ENCODE measurements at regions not wholly inside any gene's neighbourhood (a gene's known extent, or its start where the extent isn't known, plus 50 kb on each side); places are given as distances from the start of the nearest gene placed in this dataset.

DNA sequence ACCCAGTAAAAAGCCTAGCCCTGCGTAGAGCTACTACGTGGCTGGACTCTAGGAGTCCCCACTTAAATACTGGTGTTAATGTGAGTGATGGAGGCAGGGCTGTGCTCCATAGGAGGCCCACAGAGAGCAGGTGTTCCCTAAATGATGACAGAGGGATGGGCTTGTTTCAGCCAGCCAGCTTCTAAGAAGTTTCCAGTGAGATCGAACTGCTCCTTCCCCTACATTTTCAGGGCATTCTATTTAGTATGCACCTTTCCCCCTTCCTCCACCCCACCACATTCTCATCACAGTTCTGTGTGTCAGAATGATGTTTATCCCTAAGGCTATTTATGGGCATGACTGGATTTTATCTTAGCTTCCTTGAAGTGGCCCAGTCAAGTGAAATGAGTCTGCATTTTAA, 213.0 kb downstream of the TRIB2 start:
- no peak overlapping the region for H2BK12ac ChIP-seq (ENCODE audit: low read depth, low read length)
- H3K9ac ChIP-seq (replicated peaks in 1 of 4; ENCODE audit: extremely low read depth in 1 of 4, low read depth in 3 of 4, low read length in 3 of 4): no peak overlapping the region
- H2BK15ac ChIP-seq (ENCODE audit: low read length): no peak overlapping the region
- no peaks in the 10 kb centered on the region for H3K36me3 ChIP-seq (ENCODE audit: control insufficient read depth in 2 of 4, insufficient read depth in 4 of 4, low read length in 3 of 4)
- H4K20me1 ChIP-seq (replicated peaks in 1 of 2; ENCODE audit: control insufficient read depth in 1 of 2, insufficient read depth in 2 of 2, low read length in 2 of 2): no peaks in the 10 kb centered on the region
- H3K27me3 ChIP-seq (replicated peaks in 1 of 4; ENCODE audit: control insufficient read depth in 3 of 4, extremely low read depth in 1 of 4, insufficient read depth in 3 of 4, low read length in 3 of 4): no peaks in the 10 kb centered on the region
- no peak overlapping the region for H2AK5ac ChIP-seq (ENCODE audit: low read depth, low read length)
- H3K23me2 ChIP-seq (ENCODE audit: low read depth, low read length): no peaks in the 10 kb centered on the region; the same call in 1 of the 2 replicates
- H2BK5ac ChIP-seq (ENCODE audit: low read depth, low read length): no peak overlapping the region
- H2AFZ ChIP-seq (ENCODE audit: low read length): no peak overlapping the region
- H3K23ac ChIP-seq (ENCODE audit: insufficient read length): no peak overlapping the region
- H4K5ac ChIP-seq (ENCODE audit: insufficient read length, low read depth, low read length): no peak overlapping the region
- FAIRE-seq: no peak
- no peak overlapping the region for H4K91ac ChIP-seq (replicated peaks; ENCODE audit: insufficient read length, low read length)
- no peak for DNase-seq (ENCODE audit: low read depth in 1 of 2, low spot score in 2 of 2)
- H4K8ac ChIP-seq (ENCODE audit: extremely low read depth, insufficient read depth, low read length): no peak overlapping the region
- TF ChIP-seq EGR1 (IDR thresholded peaks at IDR 0.05; ENCODE audit: borderline replicate concordance, low read depth, low read length): no peak
- no peak for TF ChIP-seq SUZ12 (IDR thresholded peaks at IDR 0.05; ENCODE audit: low read length)
- no peak for TF ChIP-seq GTF2F1 (IDR thresholded peaks at IDR 0.05; ENCODE audit: borderline replicate concordance, low read depth, low read length)
- no peak for TF ChIP-seq RNF2 (IDR thresholded peaks at IDR 0.05; ENCODE audit: borderline replicate concordance, low read depth, low read length, missing control alignments, poor library complexity, severe bottlenecking)
- no peak for TF ChIP-seq EP300 (IDR thresholded peaks at IDR 0.05; ENCODE audit: borderline replicate concordance in 1 of 2, low read depth in 2 of 2, low read length in 2 of 2)
- no peak for TF ChIP-seq KDM5A (IDR thresholded peaks at IDR 0.05; ENCODE audit: low read length)
- no peak for TF ChIP-seq CHD1 (IDR thresholded peaks at IDR 0.05; ENCODE audit: low read depth, low read length)
- no peak for TF ChIP-seq SIN3A (conservative IDR thresholded peaks at IDR 0.05 in 1 of 2, IDR thresholded peaks at IDR 0.05 in 1 of 2; ENCODE audit: low read depth in 1 of 2, low read length in 2 of 2)
- TF ChIP-seq JUND (IDR thresholded peaks at IDR 0.05; ENCODE audit: low read length): no peak
- no peak for TF ChIP-seq TAF7 (optimal IDR thresholded peaks at IDR 0.05; ENCODE audit: borderline replicate concordance, low read depth, low read length)
- H3K56ac ChIP-seq (replicated peaks; ENCODE audit: insufficient read length, low read depth, low read length): no peak overlapping the region
- no peak overlapping the region for H2BK120ac ChIP-seq (replicated peaks; ENCODE audit: low read depth, low read length)
- no peak overlapping the region for H3K18ac ChIP-seq (ENCODE audit: extremely low read depth, low read length)
- H3K4me2 ChIP-seq (ENCODE audit: insufficient read depth in 1 of 2, low read depth in 2 of 2, low read length in 2 of 2): no peak overlapping the region
- H3K27ac ChIP-seq (ENCODE audit: low read depth, low read length): no peak overlapping the region
- no peaks in the 10 kb centered on the region for H3K79me2 ChIP-seq (ENCODE audit: control insufficient read depth in 1 of 2, insufficient read depth in 2 of 2, low read length in 2 of 2)
- ChIA-PET POLR2A (ENCODE audit: partially characterized antibody) (no interaction called here), CTCF (ENCODE audit: partially characterized antibody) (interaction anchor here (0.6 to 3.4 kb wide), 24 partner anchors 9 to 1101 kb away, joined by 3 to 40 read pairs (median 5); partner anchors contain the start of gene TRIB2)
- H3K4me3 ChIP-seq (ENCODE audit: extremely low read depth in 1 of 4, insufficient read depth in 2 of 4, low read depth in 3 of 4, low read length in 4 of 4): no peak overlapping the region
- peaks cover 0 to 6% of the 10 kb centered on the region in 2 experiments; a peak in 1 of 4 replicates for H3K9me3 ChIP-seq (ENCODE audit: insufficient read depth in 2 of 2, low read depth in 1 of 2, low read length in 1 of 2)
- H3K79me1 ChIP-seq (ENCODE audit: low read depth, low read length): no peaks in the 10 kb centered on the region
- no peak overlapping the region for H3K14ac ChIP-seq (ENCODE audit: insufficient read length)
- no peak overlapping the region for H2BK20ac ChIP-seq (ENCODE audit: low read length)
- peaks cover 3 to 11% (median 10%) of the 10 kb centered on the region in 4 experiments; a peak in 5 of 7 replicates for H3K4me1 ChIP-seq (replicated peaks in 1 of 4; ENCODE audit: control insufficient read depth in 3 of 4, insufficient read depth in 4 of 4, low read length in 3 of 4)
- WGBS, 2 experiments (ENCODE audit: extremely low coverage in 1 of 2, insufficient coverage in 1 of 2, insufficient read length in 1 of 2, insufficient replicate concordance in 2 of 2, low coverage in 1 of 2, low lambda C conversion rate in 2 of 2, missing lambda C conversion rate in 1 of 2): 87% methylated on average over 3 of the region's 3 CpGs; no CpG with 5 or more reads in 1 of the 2 experiments
- no peak overlapping the region for H3K4ac ChIP-seq (replicated peaks; ENCODE audit: insufficient read length, low read depth, low read length)

All from H1 (cell line).